B cell (primary cell): ENCODE measurements at regions not wholly inside any gene's neighbourhood (a gene's known extent, or its start where the extent isn't known, plus 50 kb on each side); places are given as distances from the start of the nearest gene placed in this dataset.

Experiments used
- EZH2 ChIP-seq: IDR thresholded peaks from 2 replicates; pipeline ENCODE4 v1.6.1; 2012; ENCODE audit warnings: borderline replicate concordance, low read depth, mild to moderate bottlenecking, moderate library complexity, low read length; ENCODE audit not compliant: insufficient read depth, poor library complexity, severe bottlenecking
- TF ChIP-seq, protein P1 (sequence below): fragments of 200-600 bp; IDR thresholded peaks from one replicate; pipeline ENCODE4 v1.8.0; 2022; ENCODE audit warnings: antibody characterized with exemption, mild to moderate bottlenecking

DNA sequence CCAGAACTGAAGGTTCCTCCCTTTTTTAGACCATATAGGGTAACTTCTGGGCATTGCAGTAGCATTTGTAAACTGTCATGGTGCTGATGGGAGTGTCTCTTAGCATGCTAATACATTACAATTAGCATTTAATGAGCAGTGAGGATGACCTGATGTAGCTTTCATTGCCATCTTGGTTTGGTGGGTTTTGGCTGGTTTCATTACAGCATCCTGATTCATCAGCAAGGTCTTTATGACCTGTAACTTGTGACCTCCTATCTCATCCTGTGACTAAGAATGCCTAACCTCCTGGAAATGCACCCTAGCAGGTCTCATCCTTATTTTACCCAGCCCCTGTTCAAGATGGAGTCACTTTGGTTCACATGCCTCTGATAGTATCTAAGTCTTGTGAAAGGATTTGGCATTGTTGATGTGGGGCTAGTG, 159.0 kb downstream of the TMX3 start:
- TF ChIP-seq EZH2: no peak
- TF ChIP-seq, protein P1, sequence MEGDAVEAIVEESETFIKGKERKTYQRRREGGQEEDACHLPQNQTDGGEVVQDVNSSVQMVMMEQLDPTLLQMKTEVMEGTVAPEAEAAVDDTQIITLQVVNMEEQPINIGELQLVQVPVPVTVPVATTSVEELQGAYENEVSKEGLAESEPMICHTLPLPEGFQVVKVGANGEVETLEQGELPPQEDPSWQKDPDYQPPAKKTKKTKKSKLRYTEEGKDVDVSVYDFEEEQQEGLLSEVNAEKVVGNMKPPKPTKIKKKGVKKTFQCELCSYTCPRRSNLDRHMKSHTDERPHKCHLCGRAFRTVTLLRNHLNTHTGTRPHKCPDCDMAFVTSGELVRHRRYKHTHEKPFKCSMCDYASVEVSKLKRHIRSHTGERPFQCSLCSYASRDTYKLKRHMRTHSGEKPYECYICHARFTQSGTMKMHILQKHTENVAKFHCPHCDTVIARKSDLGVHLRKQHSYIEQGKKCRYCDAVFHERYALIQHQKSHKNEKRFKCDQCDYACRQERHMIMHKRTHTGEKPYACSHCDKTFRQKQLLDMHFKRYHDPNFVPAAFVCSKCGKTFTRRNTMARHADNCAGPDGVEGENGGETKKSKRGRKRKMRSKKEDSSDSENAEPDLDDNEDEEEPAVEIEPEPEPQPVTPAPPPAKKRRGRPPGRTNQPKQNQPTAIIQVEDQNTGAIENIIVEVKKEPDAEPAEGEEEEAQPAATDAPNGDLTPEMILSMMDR: no peak
